Activated CD8-positive, alpha-beta memory T cell treated with anti-CD3 and anti-CD28 coated beads for 24 hours (primary cell): ENCODE measurements at regions not wholly inside any gene's neighbourhood (a gene's known extent, or its start where the extent isn't known, plus 50 kb on each side); places are given as distances from the start of the nearest gene placed in this dataset.

ENCODE experiments used
- DNase-seq: peaks from one replicate; pipeline ENCODE4 v3.0.0-alpha.2; 2020

DNA sequence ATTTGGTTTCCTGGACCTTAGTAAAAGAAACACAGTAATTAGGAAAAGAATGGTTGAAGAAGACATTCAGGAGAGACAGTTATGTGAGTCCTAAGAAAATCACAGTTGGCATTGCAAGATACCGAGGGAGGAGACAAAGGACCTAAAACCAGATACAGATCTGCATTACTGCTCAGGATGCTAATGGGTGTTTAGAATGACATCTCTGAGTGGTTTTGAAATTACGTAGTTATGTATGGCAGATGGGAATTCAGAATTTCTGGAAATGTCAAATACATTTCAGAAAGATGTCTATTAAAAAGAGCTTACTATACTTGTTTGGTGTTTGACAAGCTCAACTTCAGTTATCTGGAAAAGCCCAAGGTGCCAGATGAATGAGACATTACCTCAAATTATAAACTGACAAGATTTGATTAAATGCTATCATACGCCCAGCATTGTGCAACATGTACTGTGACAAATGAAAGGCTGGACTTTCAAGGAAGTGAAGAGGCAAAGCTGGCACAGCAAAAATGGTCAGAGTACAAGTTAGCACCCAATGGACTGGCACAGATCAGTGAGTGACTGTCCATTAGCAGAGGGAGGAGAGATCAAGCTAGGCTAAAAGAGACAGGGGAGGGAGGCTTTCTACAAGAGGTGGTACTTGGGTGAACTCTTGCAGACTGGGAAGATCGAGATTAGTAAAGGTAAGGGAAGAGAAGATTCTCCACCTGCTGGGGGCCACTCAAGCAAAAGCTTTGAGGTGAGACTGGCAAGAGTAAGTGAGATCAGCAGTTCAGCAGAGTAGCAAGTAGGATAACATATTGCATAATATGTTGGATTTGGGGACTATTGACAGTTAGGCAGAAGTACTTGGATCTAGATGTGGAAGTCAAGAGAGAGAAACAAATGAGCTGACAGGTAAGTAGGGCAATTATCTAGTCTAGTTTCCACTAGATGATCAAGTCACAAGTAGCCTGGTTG is 168.9 kb downstream of the CYRIA start:
- no peak for DNase-seq

DNA sequence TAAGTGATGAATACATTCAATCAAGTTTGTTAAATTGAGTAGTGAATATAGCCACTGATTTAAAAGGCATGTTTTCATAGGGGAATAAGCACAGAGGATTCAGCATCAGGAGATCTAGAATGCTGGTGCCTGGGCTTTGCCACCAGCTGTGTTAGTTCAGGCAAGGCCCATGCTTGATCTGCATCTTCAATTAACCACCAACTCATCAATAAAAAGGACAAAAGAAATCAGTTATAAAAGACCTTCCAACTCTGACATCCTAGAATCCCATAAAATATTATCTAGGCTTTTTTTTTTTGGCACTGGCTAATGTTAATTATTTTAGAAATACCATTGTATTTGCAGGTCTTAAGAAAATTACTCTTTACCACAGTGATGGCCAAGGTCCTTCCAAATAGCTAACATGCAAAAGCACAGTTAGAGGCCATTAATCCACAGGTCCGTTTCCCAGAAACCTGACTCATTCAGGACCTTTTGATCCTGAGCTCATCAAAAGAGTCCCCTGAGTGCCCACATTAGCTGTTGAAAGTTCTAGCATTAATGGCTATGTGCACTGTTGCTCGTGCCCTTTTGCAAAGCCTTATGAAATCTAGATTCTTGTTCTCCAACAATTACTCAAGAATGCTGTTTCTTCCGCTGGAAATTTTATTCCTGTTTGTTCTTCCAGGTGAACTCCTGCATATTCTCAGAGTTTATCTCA is 170.0 kb downstream of the CYRIA start:
- DNase-seq: no peak

DNA sequence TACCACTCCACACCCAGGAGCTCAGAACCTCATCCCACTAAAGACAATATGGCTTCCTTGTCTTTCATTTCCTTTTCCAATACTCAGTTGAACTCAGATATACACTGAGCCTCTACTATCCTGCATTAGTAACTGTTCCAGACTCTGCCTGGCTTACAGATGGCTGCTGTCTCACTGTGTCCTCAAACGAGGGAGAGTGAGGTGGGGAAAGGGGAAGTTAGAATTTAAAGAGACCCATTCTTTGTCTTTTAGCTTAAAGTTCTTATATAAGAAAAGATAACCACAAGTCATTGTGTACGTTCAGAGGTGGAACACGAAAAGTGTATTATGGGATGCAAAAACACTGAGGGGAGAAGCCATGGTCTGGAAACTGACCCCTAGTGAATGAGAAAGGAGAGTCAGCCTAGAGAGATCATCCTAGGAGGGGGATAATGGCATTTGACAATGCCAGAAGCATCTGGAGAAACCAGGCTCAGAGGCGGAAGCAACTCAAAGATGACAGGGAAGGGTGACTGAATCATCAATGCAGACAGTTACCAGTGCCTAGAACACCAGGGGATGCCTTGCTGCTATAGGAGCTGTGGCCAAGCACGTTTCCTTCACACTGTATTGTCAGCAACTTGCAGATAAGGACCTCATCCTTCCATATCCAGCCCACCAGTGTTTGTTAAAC is 170.7 kb downstream of the CYRIA start:
- DNase-seq: no peak

DNA sequence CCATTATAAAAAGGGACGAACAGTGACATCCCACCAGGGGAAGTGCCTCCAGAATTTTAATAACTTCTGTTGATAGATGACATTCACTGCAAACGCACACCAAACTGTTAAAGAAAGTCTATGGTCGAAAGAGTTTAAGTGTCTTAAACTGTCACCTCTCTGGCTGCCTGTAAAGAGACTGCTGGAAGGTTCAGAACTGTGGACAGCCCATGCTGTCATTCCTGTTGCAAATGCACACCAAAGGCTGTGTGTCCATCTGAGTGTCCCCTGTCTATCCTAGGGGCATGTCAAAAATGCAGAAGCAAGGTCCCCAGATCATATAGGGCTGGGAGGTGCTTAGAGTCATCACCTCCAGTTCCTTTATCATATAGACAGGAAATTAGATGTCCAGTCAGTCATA is 171.8 kb downstream of the CYRIA start:
- no peak for DNase-seq

DNA sequence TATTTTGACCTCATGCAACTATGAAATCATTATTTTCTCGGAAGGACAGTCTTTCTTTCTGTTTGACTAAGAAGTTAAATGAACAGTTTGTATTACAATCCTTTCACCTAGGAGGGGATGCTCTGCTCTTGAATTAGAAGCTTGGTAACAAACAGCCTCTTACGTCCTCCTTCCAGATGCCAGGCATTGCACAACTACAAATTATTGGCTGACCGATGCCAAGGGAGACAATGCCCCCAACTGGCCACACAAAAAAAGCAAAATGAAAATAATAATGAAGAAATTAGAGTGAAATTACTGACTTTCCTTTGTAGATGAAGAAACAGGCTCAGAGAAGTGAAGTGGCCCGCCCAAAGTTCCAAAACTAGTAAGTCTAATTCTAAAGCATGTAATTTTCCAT is 177.9 kb downstream of the CYRIA start:
- no peak for DNase-seq

DNA sequence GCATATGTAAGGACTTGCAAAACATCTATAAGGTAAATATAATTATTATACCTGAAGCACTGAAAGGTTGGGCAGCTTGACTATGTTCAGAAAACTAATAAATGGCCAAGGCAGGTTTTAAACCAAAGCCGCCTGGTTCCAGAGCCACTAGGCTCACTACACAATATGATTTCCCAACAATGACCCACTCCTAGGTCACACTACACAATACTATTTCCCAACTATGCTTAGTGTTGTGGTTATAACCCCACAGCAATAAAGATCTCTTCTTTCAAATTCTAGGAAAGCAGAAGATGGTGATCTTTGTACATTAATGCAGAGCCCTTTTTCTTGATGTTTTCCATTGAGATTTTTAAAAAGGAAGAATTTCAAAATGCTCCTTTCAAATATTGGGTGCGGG is 180.4 kb downstream of the CYRIA start:
- DNase-seq: no peak

DNA sequence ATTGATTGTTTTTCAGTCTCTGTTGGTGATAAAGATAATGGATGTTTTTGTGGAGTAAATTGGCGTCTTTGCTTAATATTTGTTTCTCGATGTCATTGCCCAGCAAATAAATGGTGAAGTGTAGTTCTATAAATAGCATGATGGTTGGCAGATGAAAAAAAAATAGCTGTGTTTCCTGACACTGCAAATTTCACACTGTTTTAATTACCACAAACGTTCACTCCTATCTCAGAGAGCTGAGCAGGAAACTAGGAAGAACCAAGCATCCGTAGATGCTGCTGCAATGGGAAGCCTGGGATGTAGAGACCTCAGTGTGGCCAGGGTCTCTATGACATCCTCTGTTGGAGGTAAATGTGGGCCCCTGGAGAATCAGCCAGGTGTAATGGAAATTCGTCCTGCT is 183.2 kb downstream of the CYRIA start:
- DNase-seq: no peak

DNA sequence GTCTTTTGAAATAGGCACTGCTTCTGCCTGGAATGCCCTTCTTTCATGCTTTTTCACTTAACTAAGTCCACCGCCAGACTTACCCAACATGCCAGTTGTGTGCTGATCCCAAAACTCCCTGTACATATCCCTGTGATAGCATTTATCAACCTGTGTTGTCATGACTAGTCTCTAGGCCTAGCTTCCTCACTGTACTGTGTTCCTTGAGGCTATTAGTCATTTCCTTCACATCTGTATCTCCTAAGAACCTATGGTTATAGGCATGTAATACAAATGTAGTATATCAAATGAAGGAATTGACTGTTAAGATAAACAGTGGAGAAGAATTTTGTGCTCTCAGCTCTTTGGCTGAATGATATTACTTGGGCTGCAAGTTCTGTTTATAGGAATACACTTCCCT is 184.3 kb downstream of the CYRIA start:
- no peak for DNase-seq

DNA sequence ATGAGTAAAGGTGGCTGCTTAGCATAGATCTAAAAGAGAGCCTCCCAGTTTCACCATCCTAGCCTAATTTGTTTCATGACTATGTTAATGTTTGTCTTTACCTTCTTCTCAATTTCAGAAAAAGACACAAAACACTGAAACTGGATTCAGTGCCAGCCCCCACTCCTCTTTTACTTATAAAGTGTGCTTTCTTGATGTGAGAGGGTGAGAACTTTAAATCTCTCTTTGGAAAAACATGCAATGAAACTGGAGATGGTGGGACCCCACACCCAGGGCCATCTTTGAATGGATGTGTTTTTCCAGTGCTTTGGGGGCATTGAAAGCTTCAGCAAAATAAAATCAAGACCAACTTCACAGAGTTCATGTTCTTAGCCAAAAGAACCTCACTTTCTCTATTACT is 185.9 kb downstream of the CYRIA start:
- DNase-seq: no peak

DNA sequence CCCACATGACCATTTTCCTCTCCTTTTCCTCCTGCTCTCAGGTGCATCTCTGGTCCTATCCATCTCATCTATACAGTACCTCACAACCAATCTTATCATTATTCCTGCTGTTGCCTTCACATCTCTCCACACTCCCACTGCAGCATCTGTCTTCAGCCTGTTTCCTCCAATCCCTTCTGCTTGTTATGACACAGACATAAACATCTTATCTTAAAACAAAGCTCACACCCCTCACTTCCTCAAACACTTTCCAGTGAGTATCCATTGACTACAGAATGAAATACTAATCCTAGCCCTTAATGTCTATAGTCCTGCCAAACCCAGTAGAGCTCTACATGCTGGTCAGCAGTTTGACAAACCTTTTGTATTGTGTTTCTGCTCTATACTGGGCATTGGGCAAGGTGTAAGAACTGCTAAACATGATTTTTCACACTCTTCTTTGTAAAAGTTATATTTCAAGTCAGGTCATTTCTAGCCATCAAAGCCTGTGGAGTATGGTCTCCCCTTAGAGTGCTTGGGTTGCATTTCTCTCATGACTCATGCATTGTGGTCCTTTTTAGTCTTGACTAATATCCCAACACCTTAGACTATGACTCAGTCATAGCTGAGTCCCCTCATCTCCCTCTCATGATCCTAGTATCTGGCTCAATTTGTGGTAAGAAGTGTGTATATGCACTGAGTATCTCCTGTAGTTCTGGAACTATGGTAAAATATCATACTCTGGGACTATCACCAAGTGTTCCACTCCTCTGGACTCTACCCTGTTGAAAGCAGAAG is 187.0 kb downstream of the CYRIA start:
- no peak for DNase-seq

DNA sequence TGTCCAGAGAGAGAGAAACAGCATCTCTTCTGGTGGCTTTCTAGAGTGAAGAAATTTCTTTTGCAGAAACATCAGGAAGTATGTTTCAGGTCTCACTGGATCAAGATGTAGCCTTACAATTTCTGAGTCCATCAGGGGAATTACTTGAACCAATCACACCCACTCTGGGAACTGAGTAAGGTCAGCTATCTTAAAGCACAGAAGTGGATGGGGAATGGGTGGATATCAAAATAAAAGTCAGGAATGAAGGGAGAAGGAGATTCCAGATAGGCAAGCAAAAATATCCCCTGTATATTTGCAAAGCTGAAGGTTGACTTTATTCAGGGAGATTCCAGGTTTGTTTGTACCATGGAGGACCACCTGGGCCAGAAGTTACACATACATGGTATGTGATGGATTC is 188.0 kb downstream of the CYRIA start:
- DNase-seq: no peak

DNA sequence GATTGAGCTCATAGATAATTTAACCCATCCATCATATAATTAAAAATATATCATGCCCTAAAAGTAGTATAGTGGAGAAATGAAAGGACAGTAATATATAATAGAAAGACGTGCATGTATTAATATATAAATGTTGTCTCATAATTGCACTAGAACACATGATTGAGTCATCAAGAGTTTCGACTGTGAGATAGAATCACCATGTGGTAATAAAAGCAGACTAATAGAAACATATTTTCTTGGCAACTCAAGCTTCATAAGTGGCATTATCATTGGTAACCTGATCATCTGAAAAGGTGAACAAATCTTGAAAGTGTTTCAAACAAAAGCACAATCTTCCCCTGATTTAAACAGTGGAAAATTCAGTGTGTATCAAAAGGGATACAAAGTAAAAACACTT is 188.8 kb downstream of the CYRIA start:
- no peak for DNase-seq

DNA sequence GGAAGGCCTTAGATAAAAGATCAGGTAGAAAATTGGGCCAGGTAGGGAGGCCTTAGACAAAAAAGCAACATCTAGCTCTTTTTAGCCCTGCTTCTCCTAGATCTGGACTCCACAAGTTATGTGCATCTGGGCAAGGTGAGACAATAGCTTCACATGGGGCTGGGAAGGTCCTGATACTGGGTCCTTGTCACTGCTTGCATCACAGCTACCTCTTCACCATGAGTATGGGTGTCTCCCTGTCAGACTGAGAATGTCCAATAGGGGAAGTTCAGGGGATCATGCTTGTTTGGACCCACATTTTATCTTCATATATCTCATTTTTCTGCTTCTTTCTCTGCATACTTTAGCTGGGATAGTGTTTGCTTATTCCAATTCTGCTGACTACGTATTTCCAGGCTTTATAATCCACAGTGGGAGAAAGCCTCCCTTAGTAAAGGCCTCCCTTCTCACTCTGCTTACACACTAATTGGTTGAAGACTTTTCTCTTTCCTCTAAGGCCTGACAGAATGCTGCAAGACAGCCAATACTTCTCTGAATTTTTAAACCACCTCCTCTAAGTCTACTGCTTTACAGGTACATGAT is 189.6 kb downstream of the CYRIA start:
- DNase-seq: no peak

DNA sequence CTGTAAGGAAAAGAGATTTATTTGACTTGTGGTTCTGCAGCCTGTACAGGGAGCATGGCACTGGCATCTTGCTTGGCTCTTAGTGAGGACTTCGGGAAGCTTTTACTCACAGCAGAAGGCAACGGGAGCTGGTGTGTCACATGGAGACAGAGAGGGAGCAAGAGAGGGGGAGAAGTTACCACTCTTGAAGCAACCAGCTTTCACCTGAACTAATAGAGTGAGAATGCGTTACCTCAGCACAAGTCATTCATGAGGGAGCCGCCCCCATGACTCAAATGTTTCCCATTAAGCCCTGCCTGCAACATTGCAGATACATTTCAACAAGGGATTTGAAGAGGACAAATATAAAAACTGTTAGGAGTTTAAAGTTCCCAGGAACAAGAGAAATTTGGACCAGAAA is 190.0 kb downstream of the CYRIA start:
- no peak for DNase-seq

DNA sequence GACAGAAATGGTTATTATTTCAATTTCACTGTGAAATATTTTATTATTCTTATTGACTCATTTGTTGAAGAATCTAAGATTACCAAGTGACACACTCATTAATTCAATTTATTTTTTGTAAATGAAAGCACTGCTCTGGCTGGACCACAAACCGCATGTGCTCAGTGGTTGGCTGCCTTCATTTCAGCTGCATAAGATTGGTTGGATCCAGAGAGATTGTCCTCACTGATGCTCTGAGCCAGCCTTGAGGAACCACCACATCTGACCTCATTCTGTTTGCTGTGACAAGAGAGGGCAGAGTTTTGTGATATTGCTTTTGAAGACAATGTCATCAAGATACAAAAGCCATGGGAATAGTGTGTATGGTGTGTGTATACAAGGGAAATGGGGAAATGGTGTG is 192.1 kb downstream of the CYRIA start:
- DNase-seq: no peak

DNA sequence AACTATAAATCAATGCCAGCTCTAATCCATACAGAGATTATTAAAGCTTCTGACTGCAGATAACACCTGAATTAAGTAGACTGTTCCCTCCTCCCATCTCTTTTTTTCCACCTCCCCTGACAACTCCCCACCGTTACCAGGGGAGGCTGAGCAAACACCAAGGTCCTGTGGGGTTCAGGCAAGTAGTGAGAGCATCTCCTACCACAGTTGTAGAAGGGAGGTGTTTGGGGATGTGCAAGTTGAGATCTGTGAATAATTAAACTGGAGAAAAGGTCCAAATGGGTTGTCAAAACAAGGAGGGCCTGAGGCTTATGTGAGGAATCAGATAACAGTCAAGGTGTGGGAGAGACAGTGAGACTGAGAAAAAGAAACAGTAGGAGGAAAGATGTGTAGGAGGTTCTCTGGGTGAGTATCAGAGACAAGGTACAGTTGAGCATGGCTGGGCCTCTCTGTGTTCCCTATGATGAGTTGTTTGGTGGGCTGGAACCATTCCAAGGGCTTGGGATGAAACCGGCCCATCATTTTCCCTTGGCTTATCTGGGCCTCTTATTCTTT is 194.6 kb downstream of the CYRIA start:
- DNase-seq: no peak

DNA sequence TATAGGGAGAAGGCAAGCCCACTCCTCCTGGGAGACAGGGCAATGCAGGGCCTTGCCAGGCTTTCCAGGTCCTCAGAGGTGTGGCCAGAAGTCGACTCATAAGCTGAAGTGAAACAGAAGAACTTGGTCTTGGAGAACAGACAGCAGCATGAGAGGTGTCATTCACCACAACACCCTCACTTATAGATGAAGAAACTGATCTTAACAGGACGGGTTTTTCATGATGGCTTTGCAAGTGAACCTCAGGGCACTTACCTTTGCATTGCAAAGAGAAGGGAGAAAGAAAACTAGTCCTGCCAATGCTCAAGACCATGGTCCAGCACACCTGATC is 198.8 kb downstream of the CYRIA start:
- DNase-seq: no peak

DNA sequence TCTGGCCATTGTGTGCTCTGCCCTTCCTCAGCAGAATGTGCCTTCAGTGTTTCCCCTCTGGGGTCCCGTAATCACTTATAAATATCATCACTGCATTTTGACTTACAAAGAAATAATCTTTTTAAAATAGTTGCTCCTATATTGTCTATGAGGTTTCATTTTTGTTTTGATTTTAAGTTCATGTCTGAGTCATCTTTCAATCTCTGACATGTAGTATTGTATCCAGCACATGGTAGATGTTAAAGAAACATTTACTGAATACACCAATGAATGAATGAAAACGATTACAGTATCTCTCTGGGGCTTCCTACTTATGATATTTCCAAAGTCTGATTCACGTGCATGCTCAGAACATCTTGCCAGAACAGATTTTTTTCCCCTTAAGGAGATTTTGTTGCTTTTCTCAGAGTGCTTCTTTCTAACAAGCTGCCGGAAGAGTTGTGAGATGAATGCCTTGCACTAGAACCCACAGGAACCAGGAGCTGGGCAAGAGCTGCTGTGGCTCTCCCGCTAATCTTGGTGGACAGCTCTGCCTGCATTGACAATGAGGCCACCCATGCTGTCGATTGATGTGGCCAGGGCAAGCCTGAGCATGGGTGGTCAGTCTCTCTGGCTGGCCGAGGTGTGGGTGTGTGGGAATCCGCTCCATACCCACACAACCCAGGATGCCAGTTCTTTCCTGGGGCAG is 199.4 kb downstream of the CYRIA start:
- no peak for DNase-seq

DNA sequence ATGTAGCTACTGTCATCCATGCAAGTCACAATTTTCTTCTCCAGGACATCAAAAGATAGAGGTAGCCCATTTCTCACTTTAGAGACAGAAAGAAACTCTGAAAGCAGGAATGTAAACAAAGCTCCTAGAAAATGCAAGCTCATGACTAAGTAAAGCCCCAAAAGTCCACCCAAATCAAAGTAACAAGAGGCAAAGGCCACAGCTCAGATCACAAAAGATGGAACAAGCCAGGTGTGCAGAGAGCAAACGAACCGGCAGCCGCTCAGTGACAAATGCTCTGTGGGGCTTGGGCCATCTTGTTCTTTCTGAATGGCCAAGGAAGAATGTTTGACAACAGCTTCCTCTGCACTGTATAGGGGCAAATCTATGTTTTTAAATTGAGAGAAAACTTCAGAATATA is 201.0 kb downstream of the CYRIA start:
- DNase-seq: no peak

DNA sequence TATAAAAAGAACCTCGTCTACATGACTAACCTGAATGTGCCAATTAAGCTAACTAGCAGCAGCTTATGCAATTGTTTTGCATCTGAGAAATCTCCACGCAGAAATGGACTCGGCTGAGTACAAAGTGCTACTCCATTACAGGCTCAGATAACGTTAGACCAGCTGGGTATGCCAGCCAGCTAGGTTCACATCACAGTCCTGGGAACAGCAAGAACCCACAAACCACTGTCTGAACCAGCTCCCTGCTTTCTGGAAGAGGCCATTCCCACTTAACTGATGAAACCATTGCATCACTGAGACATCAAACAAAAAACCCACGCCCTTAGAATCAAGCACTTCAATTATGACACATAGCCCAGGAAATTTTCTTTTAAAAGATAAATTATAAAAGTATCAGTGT is 202.7 kb downstream of the CYRIA start:
- no peak for DNase-seq

DNA sequence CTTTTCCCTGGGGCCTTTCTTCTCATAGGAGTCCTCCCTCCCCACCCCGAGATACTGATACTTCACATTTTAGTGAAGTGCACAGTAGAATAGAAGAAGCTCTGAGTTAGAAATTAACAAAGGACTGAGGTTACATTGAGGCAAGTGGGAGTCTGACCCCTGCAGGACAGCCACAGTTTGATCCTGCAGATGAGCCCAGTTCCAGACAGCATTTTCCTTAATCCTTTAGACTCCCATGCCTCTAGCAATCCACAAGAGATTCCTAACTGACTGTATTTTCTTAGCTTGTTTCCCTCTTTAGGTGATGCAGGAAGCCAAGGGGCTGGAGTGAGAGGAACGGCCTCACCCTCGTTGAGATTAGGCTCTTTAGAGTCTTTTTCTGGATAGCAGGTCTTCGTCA is 204.0 kb downstream of the CYRIA start:
- no peak for DNase-seq

DNA sequence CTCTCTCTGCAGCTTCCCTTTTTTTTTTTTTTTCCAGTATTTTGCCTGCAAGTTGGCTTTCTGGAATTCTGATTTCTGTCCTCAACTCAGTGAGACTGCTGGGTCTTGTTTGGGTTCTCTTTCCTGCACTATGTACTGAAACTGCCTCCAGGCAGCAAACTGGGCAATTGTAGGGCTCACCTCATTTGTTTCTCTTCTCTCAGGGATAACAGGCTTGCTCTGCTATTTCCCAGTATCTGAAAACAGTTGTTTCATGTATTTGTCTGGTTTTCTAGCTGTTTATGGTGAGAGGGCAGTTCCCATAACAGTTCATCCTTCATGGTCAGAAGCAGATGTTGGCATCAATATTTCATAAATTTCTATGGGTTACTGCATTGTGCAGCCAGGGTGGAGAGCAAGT is 206.0 kb downstream of the CYRIA start:
- DNase-seq: no peak
